ENCODE measurements at regions not wholly inside any gene's neighbourhood (a gene's known extent, or its start where the extent isn't known, plus 50 kb on each side); places are given as distances from the start of the nearest gene placed in this dataset.

DNA sequence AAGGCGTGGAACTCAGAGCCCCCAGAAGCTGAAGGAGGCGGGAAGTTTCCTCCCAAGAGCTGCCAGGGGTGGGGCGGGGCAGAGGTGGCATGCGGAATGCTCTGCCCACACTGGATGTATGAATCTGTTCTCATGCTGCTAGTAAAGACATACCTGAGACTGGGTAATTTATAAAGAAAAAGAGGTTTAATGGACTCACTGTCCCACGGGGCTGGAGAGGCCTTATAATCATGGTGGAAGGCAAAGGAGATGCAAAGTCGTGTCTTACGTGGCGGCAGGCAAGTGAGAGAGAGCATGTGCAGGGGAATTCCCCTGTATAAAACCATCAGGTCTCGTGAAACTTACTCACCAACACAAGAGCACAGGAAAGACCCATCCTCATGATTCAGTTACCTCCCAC lies 57.6 kb downstream of the SMIM38 start:
- H3K4me1 ChIP-seq (ENCODE audit: insufficient read depth, low read length), result no peaks in the 10 kb centered on the region

DNA sequence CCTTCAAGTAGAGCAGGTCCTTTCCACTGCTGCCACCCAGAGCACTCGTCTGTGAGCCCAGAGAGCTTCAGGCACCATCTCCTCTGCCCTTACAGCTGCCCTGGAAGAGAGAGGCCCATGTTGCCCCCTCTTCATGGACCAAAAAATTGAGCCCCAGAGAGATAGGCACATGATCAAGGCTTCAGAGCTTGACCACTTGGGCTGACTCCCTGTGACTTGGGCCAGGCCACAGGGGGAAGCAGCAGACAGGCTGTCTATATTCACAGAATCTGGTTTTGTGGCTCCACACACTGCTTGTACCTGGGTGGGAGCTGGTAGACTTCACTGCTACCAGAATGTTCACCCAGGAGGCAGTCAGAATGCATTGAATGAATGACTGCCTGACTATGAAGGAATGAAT lies 58.2 kb downstream of the SMIM38 start:
- Histone ChIP-seq H3K9me3 (ENCODE audit: insufficient read depth, low read depth, low read length) (no peaks in the 10 kb centered on the region), H3K4me3 (ENCODE audit: low read length) (no peak overlapping the region), H3K27me3 (ENCODE audit: insufficient read depth, low read length) (no peaks in the 10 kb centered on the region), H3K4me1 (ENCODE audit: insufficient read depth, low read length) (no peaks in the 10 kb centered on the region), H3K27ac (ENCODE audit: low read length) (no peak overlapping the region), H3K36me3 (ENCODE audit: insufficient read depth, low read depth, low read length) (no peaks in the 10 kb centered on the region), H3K9ac (ENCODE audit: low read depth, low read length) (no peak overlapping the region)

More for the DNA sequence above, 57.6 kb downstream of the SMIM38 start:
- no peak overlapping the region for H3K4me3 ChIP-seq (ENCODE audit: low read length)
- no peak overlapping the region for H3K27ac ChIP-seq (ENCODE audit: low read length)
- H3K36me3 ChIP-seq (ENCODE audit: insufficient read depth, low read depth, low read length), result no peaks in the 10 kb centered on the region
- H3K9me3 ChIP-seq (ENCODE audit: insufficient read depth, low read depth, low read length), result no peaks in the 10 kb centered on the region
- H3K9ac ChIP-seq (ENCODE audit: low read depth, low read length), result no peak overlapping the region
- no peaks in the 10 kb centered on the region for H3K27me3 ChIP-seq (ENCODE audit: insufficient read depth, low read length)

DNA sequence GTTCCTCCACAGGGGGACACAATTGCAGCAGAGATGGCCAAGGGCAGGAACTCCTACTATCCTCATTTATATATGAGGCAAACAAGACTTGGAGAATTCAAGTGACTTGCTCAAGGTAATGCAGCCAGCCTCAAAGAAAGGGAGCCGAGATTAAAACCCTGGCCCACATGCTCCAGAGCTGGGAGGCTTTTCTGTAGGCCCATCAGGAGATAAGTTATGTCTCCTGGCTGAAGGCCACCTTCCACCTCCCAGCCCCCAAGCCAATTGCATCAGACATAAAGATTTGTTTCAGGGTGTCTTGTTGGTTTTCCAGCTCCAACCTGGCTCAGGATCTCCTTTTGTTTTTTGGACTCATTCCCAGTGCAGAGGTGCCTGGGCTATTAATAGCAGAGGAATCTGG lies 59.5 kb downstream of the SMIM38 start:
- Histone ChIP-seq H3K9ac (ENCODE audit: low read depth, low read length) (no peak overlapping the region), H3K4me1 (ENCODE audit: insufficient read depth, low read length) (no peaks in the 10 kb centered on the region), H3K27ac (ENCODE audit: low read length) (no peak overlapping the region), H3K9me3 (ENCODE audit: insufficient read depth, low read depth, low read length) (no peaks in the 10 kb centered on the region), H3K27me3 (ENCODE audit: insufficient read depth, low read length) (no peaks in the 10 kb centered on the region), H3K4me3 (ENCODE audit: low read length) (no peak overlapping the region), H3K36me3 (ENCODE audit: insufficient read depth, low read depth, low read length) (no peaks in the 10 kb centered on the region)

DNA sequence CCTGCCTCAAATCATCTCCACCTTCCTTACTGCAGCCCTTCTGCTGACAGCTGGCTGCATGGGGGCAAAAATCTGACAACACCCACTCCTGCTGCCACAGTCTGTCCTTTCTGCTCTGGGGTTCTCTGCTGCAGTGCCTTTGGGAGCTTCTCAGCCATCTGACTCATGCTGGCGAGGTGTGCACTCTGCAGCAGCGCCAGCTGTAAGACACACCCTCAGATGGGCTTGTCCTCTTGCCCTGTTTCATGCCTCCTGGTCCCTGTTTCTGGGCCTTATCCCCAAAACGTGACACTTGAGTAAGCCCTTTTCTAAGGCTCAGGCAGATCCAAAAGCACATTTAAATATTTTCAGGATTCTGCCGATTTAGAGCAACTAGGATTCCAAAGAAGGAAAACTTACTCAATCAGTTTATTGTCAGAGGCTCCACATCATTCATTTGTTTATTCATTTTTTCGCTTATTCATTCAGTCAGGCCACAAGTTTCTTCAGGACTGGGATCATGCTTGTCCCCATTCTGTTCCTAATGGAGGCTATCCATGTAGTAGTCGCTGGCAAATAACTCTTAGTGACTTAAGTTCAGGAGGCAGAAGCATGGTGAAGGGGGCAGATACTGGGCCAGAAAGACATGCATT lies 60.2 kb downstream of the SMIM38 start:
- Histone ChIP-seq H3K9ac (ENCODE audit: low read depth, low read length) (no peak overlapping the region), H3K27ac (ENCODE audit: low read length) (no peak overlapping the region), H3K4me1 (ENCODE audit: insufficient read depth, low read length) (no peaks in the 10 kb centered on the region), H3K9me3 (ENCODE audit: insufficient read depth, low read depth, low read length) (no peaks in the 10 kb centered on the region), H3K36me3 (ENCODE audit: insufficient read depth, low read depth, low read length) (no peaks in the 10 kb centered on the region), H3K4me3 (ENCODE audit: low read length) (no peak overlapping the region), H3K27me3 (ENCODE audit: insufficient read depth, low read length) (no peaks in the 10 kb centered on the region)

GRCh38 chr11:69216647-69217051 lies 60.9 kb downstream of the SMIM38 start:
- no peaks in the 10 kb centered on the region for H3K27me3 ChIP-seq (ENCODE audit: insufficient read depth, low read length)
- H3K36me3 ChIP-seq (ENCODE audit: insufficient read depth, low read depth, low read length), result no peaks in the 10 kb centered on the region
- no peaks in the 10 kb centered on the region for H3K9me3 ChIP-seq (ENCODE audit: insufficient read depth, low read depth, low read length)
- H3K4me3 ChIP-seq (ENCODE audit: low read length), result no peak overlapping the region
- no peak overlapping the region for H3K9ac ChIP-seq (ENCODE audit: low read depth, low read length)
- H3K4me1 ChIP-seq (ENCODE audit: insufficient read depth, low read length), result no peaks in the 10 kb centered on the region
- no peak overlapping the region for H3K27ac ChIP-seq (ENCODE audit: low read length)

- no peak overlapping the region for H3K27ac ChIP-seq (ENCODE audit: low read length)
- H3K9ac ChIP-seq (ENCODE audit: low read depth, low read length), result no peak overlapping the region
- H3K27me3 ChIP-seq (ENCODE audit: insufficient read depth, low read length), result no peaks in the 10 kb centered on the region
- H3K36me3 ChIP-seq (ENCODE audit: insufficient read depth, low read depth, low read length), result no peaks in the 10 kb centered on the region
- no peaks in the 10 kb centered on the region for H3K9me3 ChIP-seq (ENCODE audit: insufficient read depth, low read depth, low read length)
- H3K4me1 ChIP-seq (ENCODE audit: insufficient read depth, low read length), result no peaks in the 10 kb centered on the region
- no peak overlapping the region for H3K4me3 ChIP-seq (ENCODE audit: low read length)
Observed at GRCh38 chr11:69217276-69218105, 61.8 kb downstream of the SMIM38 start.

DNA sequence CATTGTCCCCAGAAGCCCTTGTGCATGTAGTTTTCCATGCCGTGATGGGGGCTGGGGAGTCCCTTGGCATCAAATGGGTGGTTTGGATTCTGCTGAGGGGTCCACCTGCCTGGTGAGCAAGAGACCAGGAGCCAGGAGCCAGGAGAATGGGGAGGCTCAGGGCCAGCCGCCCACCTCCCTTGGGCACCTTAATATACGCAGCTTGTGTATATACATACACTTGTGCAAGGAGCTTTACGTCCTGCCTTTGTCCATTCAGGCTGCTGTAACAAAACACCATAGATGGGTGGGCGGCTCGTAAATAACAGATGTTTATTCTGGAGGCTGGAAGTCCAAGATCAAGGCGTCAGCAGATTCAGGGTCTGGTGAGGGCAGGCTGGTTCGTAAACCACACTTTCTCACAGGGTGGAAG lies 62.5 kb downstream of the SMIM38 start:
- H3K27me3 ChIP-seq (ENCODE audit: insufficient read depth, low read length), result no peaks in the 10 kb centered on the region
- H3K9me3 ChIP-seq (ENCODE audit: insufficient read depth, low read depth, low read length), result no peaks in the 10 kb centered on the region
- no peaks in the 10 kb centered on the region for H3K36me3 ChIP-seq (ENCODE audit: insufficient read depth, low read depth, low read length)
- no peak overlapping the region for H3K27ac ChIP-seq (ENCODE audit: low read length)
- no peaks in the 10 kb centered on the region for H3K4me1 ChIP-seq (ENCODE audit: insufficient read depth, low read length)
- H3K9ac ChIP-seq (ENCODE audit: low read depth, low read length), result no peak overlapping the region
- H3K4me3 ChIP-seq (ENCODE audit: low read length), result no peak overlapping the region

- Histone ChIP-seq H3K4me1 (ENCODE audit: insufficient read depth, low read length) (no peaks in the 10 kb centered on the region), H3K4me3 (ENCODE audit: low read length) (no peak overlapping the region), H3K27me3 (ENCODE audit: insufficient read depth, low read length) (no peaks in the 10 kb centered on the region), H3K9me3 (ENCODE audit: insufficient read depth, low read depth, low read length) (no peaks in the 10 kb centered on the region), H3K9ac (ENCODE audit: low read depth, low read length) (no peak overlapping the region), H3K36me3 (ENCODE audit: insufficient read depth, low read depth, low read length) (no peaks in the 10 kb centered on the region), H3K27ac (ENCODE audit: low read length) (no peak overlapping the region)
Observed at GRCh38 chr11:69218946-69219720, 63.4 kb downstream of the SMIM38 start.

DNA sequence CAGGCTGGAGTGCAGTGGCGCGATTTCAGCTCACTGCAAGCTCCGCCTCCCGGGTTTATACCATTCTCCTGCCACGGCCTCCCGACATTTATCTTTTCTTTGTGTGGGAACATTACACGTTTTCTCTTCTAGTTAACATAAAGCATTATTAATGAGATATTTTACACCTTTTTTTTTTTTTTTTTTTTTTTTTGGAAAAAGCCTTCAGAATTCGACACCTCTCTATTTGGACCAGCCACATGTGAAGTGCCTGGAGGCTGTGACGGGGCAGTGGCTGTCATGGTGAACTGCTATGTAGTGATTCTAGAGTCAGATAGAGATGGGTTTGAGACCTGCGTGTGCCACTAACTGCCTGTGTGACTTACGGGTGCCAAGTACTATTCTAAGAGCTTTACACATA lies 64.3 kb downstream of the SMIM38 start:
- Histone ChIP-seq H3K9me3 (ENCODE audit: insufficient read depth, low read depth, low read length) (no peaks in the 10 kb centered on the region), H3K36me3 (ENCODE audit: insufficient read depth, low read depth, low read length) (no peaks in the 10 kb centered on the region), H3K9ac (ENCODE audit: low read depth, low read length) (no peak overlapping the region), H3K27me3 (ENCODE audit: insufficient read depth, low read length) (no peaks in the 10 kb centered on the region), H3K4me1 (ENCODE audit: insufficient read depth, low read length) (no peaks in the 10 kb centered on the region), H3K4me3 (ENCODE audit: low read length) (no peak overlapping the region), H3K27ac (ENCODE audit: low read length) (no peak overlapping the region)

- Histone ChIP-seq H3K9ac (ENCODE audit: low read depth, low read length) (no peak overlapping the region), H3K36me3 (ENCODE audit: insufficient read depth, low read depth, low read length) (no peaks in the 10 kb centered on the region), H3K4me1 (ENCODE audit: insufficient read depth, low read length) (no peaks in the 10 kb centered on the region), H3K4me3 (ENCODE audit: low read length) (no peak overlapping the region), H3K27ac (ENCODE audit: low read length) (no peak overlapping the region), H3K9me3 (ENCODE audit: insufficient read depth, low read depth, low read length) (no peaks in the 10 kb centered on the region), H3K27me3 (ENCODE audit: insufficient read depth, low read length) (no peaks in the 10 kb centered on the region)
Observed at GRCh38 chr11:69220561-69221051, 64.9 kb downstream of the SMIM38 start.

- no peak overlapping the region for H3K27ac ChIP-seq (ENCODE audit: low read length)
- H3K36me3 ChIP-seq (ENCODE audit: insufficient read depth, low read depth, low read length), result no peaks in the 10 kb centered on the region
- H3K27me3 ChIP-seq (ENCODE audit: insufficient read depth, low read length), result no peaks in the 10 kb centered on the region
- H3K4me3 ChIP-seq (ENCODE audit: low read length), result no peak overlapping the region
- H3K4me1 ChIP-seq (ENCODE audit: insufficient read depth, low read length), result no peaks in the 10 kb centered on the region
- H3K9me3 ChIP-seq (ENCODE audit: insufficient read depth, low read depth, low read length), result no peaks in the 10 kb centered on the region
- no peak overlapping the region for H3K9ac ChIP-seq (ENCODE audit: low read depth, low read length)
Observed at GRCh38 chr11:69221086-69221485, 65.4 kb downstream of the SMIM38 start.
